ENCODE measurements at regions not wholly inside any gene's neighbourhood (a gene's known extent, or its start where the extent isn't known, plus 50 kb on each side); places are given as distances from the start of the nearest gene placed in this dataset.
A peak's percentile ranks its signal among the peaks of the same experiment; 100 is the strongest.
"Not testable (repeated sequence)": the region's sequence is repeated elsewhere in the genome, so short reads cannot be mapped to it uniquely, and the experiment has no call there.

DNA sequence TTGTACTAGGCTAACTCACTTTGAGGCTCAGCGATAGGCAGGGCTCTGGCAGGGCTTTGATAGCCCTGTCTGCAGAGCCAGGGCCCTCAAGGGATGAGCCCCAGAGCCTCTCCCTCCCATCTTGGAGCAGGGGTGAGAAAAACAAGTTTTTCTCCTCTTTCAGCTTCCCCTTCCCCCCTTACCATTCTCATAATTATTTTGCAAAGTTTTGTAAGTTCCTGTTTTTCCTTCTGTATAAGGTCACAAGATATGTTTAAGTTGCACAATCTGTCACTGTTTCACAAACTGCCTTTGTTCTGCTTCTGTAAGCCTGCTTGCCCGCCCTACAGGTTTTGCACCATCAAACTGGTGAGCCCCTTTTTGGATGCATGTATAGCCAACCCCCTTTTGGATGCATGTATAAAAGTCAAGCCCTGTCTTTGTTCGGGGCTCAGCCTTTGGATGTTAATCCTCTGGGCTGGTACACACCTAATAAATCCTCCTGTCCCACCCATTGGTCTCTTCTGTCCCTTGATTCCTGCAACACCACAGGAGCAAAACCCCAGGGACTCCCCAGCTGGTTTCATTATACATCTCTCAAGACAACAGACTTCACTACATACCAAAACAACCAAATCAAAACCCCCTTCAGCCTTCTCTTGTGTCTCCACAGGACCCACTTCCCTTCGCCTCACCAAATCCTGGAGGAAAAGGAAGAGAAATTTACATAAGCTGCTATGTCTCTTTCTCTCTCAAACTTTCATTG lies 52.5 kb upstream of the RESF1 start:
- DNase-seq = no peak

DNA sequence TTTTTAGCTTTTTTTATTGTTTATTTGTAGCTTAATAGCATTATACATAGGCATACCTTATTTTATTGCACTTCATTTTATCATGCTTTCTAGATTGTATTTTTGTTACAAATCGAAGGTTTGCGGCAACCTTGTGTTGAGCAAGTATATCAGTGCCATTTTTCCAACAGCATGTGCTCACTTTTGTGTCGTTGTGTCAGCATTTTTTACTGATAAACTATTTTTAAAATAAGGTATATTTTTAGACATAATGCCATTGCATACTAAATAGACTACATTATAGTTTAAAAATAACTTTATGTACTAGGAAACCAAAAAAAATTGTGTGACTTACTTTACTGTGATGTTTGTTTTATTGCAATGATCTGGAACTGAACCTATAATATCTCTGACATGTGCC lies 56.2 kb upstream of the RESF1 start:
- no peak for DNase-seq

DNA sequence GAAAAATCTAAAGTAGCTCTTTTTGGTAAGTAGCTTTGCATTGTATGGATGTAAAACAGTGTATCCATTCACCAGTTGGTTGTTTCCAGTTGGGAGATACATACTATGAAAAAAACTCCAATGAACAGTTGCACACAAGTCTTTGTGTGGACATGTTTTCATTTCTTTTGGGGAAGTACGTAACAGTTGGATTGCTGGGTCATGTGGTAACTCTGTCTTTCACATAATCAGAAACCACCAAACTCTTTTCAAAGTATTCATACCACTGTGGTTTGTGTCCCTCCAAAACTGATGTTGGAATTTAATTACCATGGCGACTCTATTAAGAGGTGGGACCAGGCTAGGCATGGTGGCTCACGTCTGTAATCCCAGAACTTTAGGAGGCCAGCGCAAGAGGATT lies 58.9 kb upstream of the RESF1 start:
- no peak for DNase-seq

DNA sequence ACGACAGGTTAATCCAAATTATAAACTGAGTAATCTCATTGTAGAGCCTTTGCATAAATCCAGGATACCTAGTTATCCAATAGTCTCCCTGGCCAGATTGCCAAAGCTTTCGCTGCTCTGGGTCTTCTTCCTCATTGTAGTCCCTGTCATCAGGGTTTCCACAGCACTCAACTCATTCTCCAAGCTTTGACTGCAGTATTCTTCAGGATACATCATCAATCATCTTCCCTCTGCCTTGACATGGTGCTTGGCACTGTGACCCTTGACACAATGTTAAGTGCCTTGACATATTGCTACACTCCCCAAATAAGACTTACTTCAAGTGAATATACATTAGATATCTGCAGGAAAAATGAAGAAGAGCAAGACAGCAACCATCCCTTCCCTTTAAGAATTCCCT lies 60.1 kb upstream of the RESF1 start:
- no peak for DNase-seq

DNA sequence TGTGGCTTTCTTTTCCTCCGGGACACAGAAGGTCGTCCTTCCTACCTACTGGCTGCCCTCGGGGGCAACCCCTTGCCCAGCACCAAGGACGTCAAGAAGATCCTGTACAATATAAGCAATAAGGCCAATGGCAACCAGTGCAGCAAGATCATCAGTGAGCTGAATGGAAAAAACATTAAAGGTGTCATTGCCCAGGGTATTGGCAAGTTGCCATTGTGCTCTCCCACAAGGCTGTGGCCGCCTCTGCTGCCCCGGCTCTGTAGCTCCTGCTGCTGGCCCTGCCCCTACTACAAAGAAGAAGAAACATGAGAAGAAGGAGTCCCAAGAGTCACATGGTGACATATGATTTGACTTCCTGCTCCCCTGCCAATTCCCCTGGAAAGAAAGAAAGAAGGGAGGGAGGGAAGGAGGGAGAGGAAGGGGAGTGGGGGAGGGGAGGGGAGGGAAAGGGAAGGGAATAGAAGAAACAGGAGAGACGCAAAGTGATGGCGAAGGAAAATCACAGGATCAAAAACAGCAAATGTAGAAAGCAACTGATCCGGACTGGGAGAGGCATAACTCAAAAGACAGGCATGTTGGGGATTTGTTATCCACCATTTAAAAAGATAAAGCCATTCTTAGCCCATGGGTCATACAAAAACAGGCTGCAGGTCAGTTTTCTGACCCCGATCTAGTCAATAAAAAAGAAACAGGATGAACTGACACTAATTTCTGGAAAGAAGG lies 61.3 kb upstream of the RESF1 start:
- DNase-seq = peak; percentile 13

DNA sequence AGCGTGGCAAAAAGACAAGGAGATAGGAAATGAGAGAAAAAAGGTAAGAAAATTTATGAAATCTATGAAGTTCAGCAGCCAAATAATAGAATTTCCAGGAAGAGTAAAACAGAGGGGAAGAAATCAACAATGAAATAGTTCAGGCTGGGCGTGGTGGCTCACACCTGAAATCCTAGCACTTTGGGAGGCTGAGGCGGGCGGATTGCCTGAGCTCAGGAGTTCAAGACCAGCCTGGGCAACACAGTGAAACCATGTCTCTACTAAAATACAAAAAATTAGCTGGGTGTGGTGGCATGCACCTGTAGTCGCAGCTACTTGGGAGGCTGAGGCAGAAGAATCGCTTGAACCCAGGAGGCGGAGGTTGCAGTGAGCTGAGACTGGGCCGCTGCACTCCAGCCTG lies 62.1 kb upstream of the RESF1 start:
- DNase-seq = peak; percentile 5

DNA sequence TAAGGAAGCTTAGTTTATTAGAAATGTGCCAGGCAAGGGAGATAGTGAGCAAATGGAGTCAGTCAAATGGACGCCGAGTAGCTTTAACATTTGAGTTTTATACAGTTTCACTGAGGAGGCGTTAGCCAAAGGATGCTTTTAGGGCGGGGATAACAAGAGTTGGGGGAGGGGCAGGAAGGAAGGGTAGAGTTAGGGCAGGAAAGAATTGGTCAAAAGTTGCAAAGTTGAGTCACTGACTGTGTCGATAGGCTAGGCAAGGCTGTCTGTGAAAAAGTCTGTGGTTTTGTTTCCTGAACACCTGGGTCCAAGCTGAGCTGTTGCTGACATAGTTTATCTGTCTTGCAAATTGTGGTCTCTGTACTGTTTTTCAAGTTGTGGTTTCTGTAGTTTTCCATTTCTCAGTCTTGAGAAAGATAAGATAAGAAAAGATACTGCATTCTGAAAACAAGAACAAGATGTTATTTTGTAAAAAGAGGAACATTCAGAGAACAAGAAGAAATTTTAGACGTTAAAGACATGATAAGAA lies 62.6 kb upstream of the RESF1 start:
- DNase-seq = peak; percentile 84

DNA sequence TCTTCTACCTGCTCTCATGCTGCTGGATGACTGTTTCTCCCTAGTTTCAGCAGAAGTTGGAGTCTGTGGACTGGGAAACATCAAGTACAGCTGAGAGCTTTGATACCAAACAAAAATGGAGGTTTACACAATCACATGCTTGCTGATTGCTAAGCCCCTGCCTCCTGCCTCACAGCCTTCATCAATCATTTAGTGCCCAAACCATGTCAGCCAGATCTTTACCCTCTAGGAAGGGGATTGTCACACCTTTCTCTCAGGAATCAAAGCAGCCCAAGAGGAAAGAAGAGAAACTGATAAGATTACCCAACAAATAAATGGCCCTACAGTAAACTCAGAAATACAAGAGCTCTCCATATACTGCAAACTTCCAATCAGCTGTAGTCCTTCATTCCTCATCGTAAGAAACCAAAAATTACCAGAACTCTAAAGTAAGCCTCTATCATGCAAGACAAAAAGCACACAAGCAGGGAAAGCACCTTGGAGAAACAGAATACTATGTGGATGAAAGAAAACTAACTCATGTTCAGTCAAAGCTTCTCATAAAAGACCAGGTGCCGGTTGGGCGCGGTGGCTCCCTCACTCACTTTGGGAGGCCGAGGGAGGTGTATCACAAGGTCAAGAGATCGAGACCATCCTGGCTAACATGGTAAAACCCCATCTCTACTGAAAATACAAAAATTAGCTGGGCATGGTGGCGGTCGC lies 63.6 kb upstream of the RESF1 start:
- DNase-seq = no peak

DNA sequence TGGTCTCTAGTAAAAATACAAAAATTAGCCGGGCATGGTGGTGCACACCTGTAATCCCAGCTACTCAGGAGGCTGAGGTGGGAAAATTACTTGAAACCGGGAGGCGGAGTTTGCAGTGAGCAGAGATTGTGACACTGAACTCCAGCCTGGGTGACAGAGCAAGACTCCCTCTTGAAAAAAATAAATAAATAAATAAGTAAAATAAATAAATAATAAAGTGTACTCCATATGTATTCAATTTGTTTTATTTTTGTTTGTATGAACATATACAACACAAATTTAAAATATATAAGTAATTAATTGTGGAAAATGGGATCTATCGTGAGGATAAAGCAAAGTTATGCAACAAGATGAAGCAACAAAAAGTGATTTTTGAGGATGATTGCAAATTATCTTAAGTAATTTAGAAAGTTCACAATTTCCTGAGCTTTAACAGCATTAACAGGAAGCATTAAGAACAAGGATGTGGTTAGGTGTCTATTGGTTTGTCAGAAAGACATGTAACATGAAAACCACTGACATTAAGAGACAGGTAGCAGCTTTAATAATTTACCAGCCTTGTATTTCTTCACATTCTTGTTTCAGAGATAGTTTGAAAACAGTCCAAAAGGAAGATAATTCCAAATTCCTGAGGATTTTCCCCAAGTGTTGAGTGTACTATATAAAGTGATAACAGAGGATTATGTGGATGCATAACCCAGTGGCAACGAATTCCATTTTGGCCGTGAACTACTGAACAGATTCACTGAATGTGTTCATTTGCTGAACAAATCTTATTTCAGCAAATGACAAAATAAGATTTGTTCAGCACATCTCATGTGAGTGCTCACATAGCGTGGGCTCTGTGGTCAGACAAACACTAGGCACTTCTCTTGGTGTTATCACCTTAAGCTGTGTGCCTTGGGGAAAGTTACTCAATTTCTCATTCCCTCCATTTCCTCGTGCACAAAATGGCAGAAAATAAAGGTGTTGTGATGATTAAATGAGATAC lies 68.6 kb upstream of the RESF1 start:
- peak; percentile 7 for DNase-seq

DNA sequence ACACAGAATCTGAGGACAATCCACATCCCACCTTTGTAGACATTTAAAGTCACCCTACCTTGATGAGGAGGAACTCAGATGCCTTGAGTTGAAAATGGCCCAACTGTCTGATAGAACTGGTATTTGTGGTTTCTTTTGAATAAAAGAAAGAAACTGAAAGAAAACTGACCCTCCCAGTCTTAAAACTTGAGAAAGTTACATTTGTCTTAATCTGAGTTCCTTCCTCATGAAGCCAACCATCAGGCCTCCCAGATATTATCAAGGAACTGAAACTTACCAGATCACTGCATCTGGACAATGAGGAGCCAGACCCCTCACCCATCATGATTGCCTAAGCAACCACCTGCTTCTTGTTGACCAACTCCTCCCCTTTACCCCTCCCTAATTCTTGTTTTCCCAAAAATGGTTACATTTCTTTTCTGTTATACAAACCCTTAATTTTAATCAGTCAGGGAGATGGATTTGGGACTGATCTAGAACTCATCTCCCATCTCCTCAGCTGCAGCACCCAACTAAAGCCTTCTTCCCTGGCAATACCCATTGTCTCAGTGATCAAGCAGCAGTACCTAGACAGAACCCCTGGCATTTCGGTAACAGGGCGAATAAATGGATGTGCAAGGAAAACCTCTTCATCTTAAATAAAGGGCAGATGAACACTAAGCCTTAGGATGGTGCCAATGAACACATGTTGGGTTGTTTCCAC lies 72.0 kb upstream of the RESF1 start:
- no peak for DNase-seq

DNA sequence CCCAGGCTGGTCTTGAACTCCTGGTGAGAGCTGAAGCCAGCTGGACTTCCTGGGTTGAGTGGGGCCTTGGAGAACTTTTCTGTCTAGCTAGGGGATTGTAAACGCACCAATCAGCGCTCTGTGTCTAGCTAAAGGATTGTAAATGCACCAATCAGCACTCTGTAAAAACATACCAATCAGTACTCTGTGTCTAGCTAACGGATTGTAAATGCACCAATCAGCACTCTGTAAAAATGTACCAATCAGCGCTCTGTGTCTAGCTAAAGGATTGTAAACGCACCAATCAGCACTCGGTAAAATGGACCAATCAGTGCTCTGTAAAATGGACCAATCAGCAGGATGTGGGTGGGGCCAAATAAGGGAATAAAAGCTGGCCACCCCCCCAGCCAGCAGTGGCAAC lies 76.5 kb upstream of the RESF1 start:
- DNase-seq = not testable (repeated sequence)

DNA sequence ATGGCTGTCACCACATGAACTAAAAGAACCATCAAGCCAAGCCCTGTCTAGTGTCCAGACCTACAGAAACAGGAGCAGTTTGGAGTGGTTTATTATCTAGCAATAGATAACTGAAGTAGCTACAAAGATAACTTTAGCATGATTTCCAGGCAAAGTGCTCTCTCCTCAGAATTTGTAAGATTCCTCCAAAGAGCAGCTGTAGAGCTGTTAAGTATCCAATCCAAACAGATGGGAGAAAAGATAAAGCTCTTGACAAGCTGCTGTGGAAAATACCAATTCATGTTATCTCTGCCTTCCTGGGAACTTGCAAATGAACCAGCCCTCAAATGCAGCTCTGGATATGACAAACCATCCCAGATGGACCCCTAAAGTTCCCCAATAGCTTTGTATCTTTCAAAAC lies 78.9 kb upstream of the RESF1 start:
- no peak for DNase-seq

DNA sequence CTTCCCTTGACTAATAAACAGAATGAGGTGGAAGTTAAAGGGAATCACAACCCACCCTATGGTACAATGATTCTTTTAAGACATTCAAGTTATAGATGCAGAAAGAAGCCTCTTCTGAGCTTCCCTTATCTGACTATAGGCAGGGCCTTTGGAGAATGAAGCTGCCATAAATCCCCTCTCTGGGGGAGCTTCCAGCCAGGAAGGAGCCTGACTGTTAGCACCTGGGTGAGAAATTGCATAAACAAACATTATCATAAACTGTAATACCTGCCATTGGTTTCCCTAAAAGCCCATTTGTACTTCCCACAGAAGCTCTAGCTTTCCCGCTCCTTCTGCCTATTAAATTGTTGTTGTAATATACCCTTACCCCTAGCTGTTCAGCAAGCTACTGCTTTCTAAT lies 81.3 kb upstream of the RESF1 start:
- DNase-seq = no peak

DNA sequence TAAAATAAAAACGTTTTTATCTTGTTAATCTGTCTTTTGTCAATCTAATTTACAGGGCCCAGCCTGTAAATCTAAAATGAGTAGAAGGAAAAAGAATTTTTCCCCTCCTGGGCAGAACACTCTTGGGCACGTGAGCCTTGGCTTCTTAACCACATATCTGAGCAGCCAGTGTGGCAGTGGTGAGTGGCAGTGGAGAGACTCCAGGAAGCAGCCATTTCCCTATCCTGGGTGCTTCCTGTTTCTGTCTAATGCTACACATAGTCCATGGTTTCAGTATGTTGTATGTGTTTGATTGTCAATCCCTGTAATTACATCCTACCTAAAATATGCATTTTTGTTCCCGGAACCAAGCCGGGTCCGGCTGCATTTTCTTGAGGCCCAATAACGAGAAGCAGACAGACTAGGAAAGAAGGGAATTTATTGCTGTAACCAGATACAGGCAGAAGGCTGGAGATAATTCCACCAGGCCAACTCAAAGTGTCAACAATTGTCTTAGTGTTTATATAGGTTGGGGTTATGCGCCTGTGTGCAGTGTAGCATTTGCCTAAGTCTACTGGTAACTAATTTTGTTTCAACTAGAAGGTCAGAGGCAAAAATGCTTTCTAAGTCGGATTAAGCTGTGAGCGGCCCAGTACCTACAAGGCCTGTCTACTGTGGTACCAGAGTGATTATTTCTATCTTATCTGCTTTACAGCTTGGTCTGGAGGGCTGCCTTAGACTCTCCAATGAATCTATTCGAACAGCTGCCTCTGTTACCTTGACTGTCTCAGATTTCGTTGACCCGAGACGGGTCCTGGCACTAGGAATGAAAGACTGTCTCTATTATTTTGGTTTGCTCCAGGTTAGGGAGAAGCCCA lies 82.4 kb upstream of the RESF1 start:
- no peak for DNase-seq

DNA sequence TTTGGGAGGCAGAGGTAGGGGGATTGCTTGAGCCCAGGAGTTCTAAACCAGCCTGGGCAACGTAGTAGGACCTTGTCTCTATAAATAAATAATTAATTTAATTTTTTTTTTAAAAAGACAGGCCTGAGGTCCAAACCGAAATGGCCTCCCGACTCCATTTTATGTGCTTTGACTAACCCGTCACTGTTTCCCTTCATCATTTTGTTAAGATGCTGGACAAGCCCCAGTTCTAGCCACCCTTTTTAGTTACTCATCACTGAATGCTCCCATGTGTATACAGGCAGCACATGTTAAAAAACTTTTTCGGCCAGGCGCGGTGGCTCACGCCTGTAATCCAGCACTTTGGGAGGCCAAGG lies 83.6 kb upstream of the RESF1 start:
- DNase-seq = no peak

DNA sequence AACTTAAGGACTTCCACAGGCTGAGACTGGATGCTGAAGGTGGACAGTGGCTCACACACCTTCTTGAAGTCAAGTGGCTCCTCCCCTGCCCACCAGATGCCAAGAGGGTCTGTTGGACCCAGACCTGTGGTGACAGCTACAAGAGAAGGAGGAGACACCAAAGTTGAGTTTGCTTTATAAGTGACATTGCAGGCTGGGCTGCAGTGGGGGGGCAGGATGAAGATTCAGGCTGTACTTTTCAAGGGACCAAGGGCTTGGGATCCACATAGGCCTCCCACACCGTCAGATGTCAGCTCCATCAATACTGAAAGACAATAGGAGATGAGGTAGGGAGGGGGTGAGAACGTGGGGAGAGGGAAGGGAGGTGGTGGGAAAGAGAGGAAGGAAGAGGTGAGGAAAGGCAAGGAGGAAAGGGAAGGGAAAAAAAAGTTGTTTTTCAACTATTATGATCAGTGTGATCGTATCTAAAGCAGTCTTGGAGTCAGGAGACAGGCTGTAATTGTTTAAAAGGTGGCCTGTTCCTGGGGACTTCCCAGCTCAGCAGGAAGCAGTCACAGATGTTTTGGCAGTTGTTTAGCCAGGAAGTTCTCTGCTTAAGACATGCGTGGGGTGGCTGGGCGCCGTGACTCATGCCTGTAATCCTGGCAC lies 84.1 kb upstream of the RESF1 start:
- peak; percentile 68 for DNase-seq

DNA sequence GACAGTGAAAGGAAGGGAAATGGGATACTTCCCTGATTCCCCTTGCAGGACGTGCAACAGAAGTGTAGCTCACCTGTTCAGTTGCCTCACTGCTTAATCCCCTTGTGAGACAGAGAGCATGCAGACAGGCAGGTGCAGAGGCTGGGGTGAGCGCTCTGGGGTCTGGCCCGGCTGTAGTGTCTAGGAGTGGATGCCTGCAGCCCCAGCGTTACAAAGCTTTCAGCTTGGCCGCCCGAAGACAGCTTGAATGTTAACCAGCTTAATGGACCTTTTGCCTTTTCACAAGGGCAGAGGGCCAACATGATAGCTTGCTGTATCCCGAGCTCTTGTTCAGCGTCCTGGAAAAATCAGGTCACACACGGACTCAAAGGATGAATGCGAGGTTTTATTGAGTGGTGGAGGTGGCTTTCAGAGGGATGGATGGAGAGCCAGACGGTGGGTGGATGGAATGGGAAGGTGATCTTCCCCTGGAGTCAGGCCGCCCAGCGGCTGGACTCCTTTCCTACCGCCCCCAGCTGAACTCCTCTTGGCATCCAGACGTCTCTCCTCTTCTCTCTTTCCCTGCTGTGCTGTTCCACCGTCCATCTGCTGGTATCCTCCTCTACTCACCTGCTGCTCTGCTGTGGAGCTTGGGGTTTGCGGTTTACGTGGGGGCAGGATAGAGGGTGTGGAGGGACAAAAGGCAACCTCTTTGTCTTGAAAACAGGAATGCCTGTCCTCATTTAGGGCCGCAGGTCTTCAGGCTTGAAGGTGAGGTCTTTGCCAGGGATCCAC lies 86.2 kb upstream of the RESF1 start:
- DNase-seq = no peak

DNA sequence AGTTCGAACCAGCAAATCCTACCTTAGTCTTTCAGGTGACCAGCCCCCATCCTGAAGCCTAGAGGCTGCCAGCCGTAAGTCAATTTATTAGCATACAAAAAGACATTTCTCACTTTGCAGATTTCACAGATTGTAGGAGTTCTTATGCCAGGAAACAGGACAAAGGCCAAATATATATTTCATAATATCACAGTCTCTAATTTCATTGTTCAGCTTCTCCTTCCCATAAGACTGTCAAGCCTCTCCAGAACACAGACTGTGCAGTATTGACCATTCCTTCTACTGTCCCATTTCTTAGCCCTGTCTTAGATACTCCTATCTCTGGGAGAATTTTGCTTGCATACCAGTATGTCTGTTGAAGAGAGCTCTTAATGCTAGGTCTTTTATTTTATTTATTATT lies 89.2 kb upstream of the RESF1 start:
- no peak for DNase-seq

DNA sequence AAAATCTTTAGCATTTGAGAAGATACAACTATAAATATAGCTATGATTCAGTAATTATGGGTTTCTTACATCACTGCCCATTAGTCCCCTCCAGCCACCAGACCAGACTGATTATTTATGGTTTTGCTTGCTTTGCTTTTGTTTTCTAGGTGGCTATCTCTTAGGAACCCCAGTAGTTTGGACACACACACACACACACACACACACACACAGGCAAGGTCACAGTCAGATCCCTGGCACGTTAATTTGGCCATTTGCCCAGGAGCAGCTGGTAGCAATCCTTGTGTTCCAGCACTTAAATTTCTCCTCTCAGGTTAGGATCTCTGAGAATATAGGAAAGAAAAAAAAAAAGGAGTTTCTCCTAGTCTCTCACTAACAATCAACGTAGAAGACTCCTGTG lies 90.2 kb upstream of the RESF1 start:
- DNase-seq = no peak

DNA sequence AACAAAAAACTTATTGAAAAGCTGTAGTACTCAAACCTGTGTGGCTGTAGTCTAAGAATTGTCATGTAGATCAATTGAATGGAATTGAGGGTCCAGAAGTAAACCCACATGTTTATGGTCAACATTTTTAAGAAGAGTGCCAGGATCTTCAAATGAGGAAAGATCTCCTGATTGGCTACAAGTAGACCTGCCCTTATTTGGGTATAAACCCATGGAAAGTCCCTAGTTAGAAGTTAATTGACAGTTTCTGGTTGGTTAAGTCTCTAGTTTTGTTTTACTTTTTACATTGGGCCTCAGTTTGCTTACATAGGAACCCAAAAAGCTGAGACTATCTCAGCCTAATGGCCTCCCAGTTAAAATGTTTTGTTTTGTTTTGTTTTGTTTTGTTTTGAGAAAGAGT lies 91.9 kb upstream of the RESF1 start:
- DNase-seq = no peak
